Nucleus accumbens (tissue), 56 donors: ENCODE measurements at regions not wholly inside any gene's neighbourhood (a gene's known extent, or its start where the extent isn't known, plus 50 kb on each side); places are given as distances from the start of the nearest gene placed in this dataset.

ENCODE experiments used
- DNase-seq, 56 donors: peaks; one replicate each; lab custom pipeline; 2025; lab: John Stamatoyannopoulos, UW

- no peak for DNase-seq
Observed at GRCh38 chr1:58390091-58390490, 156.4 kb downstream of the OMA1 start.

- no peak for DNase-seq
Observed at GRCh38 chr1:58380345-58380744, 166.2 kb downstream of the OMA1 start.

GRCh38 chr1:58367217-58367616 is 179.3 kb downstream of the OMA1 start:
- no peak for DNase-seq

- no peak for DNase-seq
Observed at GRCh38 chr1:58365328-58365727, 181.2 kb downstream of the OMA1 start.

GRCh38 chr1:58363585-58363984 is 182.9 kb downstream of the OMA1 start:
- no peak for DNase-seq

- no peak for DNase-seq
Observed at GRCh38 chr1:58361134-58361533, 185.4 kb downstream of the OMA1 start.

- DNase-seq = no peak
Observed at GRCh38 chr1:58358346-58358745, 188.2 kb downstream of the OMA1 start.

GRCh38 chr1:58356402-58356801 is 190.1 kb downstream of the OMA1 start:
- DNase-seq = no peak

GRCh38 chr1:58353168-58353567 is 193.4 kb downstream of the OMA1 start:
- DNase-seq = no peak

- DNase-seq = no peak
Observed at GRCh38 chr1:58352476-58353092, 193.9 kb downstream of the OMA1 start.

GRCh38 chr1:58346036-58346355 is 200.5 kb downstream of the OMA1 start:
- DNase-seq = no peak

GRCh38 chr1:58345215-58346035 is 201.1 kb downstream of the OMA1 start:
- DNase-seq = no peak

GRCh38 chr1:58340185-58340584 is 206.3 kb downstream of the OMA1 start:
- no peak for DNase-seq

- DNase-seq = no peak
Observed at GRCh38 chr1:58338081-58338480, 208.4 kb downstream of the OMA1 start.

- DNase-seq = no peak
Observed at GRCh38 chr1:58333511-58333910, 213.0 kb downstream of the OMA1 start.

GRCh38 chr1:58331156-58331555 is 215.4 kb downstream of the OMA1 start:
- DNase-seq = no peak

GRCh38 chr1:58325866-58326265 is 220.7 kb downstream of the OMA1 start:
- DNase-seq = no peak

GRCh38 chr1:58324558-58324957 is 222.0 kb downstream of the OMA1 start:
- DNase-seq = no peak

GRCh38 chr1:58318157-58319005 is 228.1 kb downstream of the OMA1 start:
- no peak for DNase-seq

- no peak for DNase-seq
Observed at GRCh38 chr1:58317694-58318093, 228.8 kb downstream of the OMA1 start.

- DNase-seq = no peak
Observed at GRCh38 chr1:58317086-58317485, 229.4 kb downstream of the OMA1 start.

GRCh38 chr1:58316141-58316540 is 230.4 kb downstream of the OMA1 start:
- DNase-seq = no peak
